Panc1 (cell line): ENCODE measurements at regions not wholly inside any gene's neighbourhood (a gene's known extent, or its start where the extent isn't known, plus 50 kb on each side); places are given as distances from the start of the nearest gene placed in this dataset.

Source experiments
- ATAC-seq: fragments of 200-7000 bp; cut with Tn5 transposase; 2 replicates; pipeline ENCODE4 v1.9.1; 2020; ENCODE audit warnings: mild to moderate bottlenecking, moderate library complexity
- BruUV-seq: library from RNA; stranded (reverse); fragments of 400-500 nt; replicated peaks from 2 replicates; lab custom pipeline; 2021; lab: Mats Ljungman, UMichigan
- CTCF ChIA-PET: fragments of 300-600 bp; sonication (Branson Sonifier 250); formaldehyde crosslinking; loops from one replicate; lab custom pipeline; 2022; ENCODE audit warnings: antibody characterized with exemption; lab: Charles Lee
- POLR2A ChIA-PET: fragments of 300-600 bp; sonication (Branson Sonifier 250); formaldehyde crosslinking; loops from one replicate; lab custom pipeline; 2022; ENCODE audit warnings: antibody characterized with exemption; lab: Charles Lee
- DNase-seq: peaks from one replicate; pipeline ENCODE4 v3.0.0-alpha.2; 2010; ENCODE audit warnings: low read depth, low spot score
- H3K27ac ChIP-seq: 2 replicates; pipeline ENCODE4 v1.5.1; 2011; ENCODE audit warnings: mild to moderate bottlenecking, low read length, inconsistent platforms
- H3K27me3 ChIP-seq: fragments of 200-500 bp; sonication (Bioruptor generic); 2 replicates; pipeline ENCODE4 v1.6.0; 2014; ENCODE audit warnings: low read length, inconsistent platforms; ENCODE audit not compliant: control insufficient read depth, insufficient read depth
- H3K36me3 ChIP-seq: fragments of 200-500 bp; sonication (Bioruptor generic); 2 replicates; pipeline ENCODE4 v1.5.1; 2014; ENCODE audit warnings: inconsistent platforms, mild to moderate bottlenecking, low read length, moderate library complexity; ENCODE audit not compliant: control insufficient read depth, insufficient read depth
- H3K4me1 ChIP-seq: 2 replicates; pipeline ENCODE4 v1.5.1; 2011; ENCODE audit warnings: inconsistent platforms, mild to moderate bottlenecking, low read length, moderate library complexity; ENCODE audit not compliant: control insufficient read depth, insufficient read depth
- H3K4me3 ChIP-seq, 2 experiments: 2 replicates each; pipeline ENCODE4 v1.5.1; 2011 to 2012; ENCODE audit warnings: low read depth in 2 of 2, low read length in 2 of 2, mild to moderate bottlenecking in 2 of 2, inconsistent platforms in 1 of 2, moderate library complexity in 1 of 2
- H3K9me3 ChIP-seq: fragments of 200-500 bp; sonication (Bioruptor generic); 2 replicates; pipeline ENCODE4 v1.5.1; 2014; ENCODE audit warnings: low read depth, mild to moderate bottlenecking, inconsistent platforms, low read length, moderate library complexity; ENCODE audit not compliant: control insufficient read depth, insufficient read depth
- CTCF ChIP-seq: fragments of 450-650 bp; IDR thresholded peaks from 2 replicates; pipeline ENCODE4 v1.5.1; 2017; ENCODE audit warnings: mild to moderate bottlenecking
- POLR2AphosphoS5 ChIP-seq: IDR thresholded peaks from 2 replicates; pipeline ENCODE4 v1.6.1; 2012; ENCODE audit warnings: mild to moderate bottlenecking, low read depth, low read length, moderate library complexity
- REST ChIP-seq, 2 experiments: IDR thresholded peaks; 2 replicates each; pipeline ENCODE4 v1.6.1; 2011 to 2012; ENCODE audit warnings: low read depth in 2 of 2, control low read depth in 1 of 2, low read length in 1 of 2, mild to moderate bottlenecking in 1 of 2, moderate library complexity in 1 of 2; ENCODE audit not compliant: insufficient read depth in 1 of 2
- SIN3A ChIP-seq: IDR thresholded peaks from 2 replicates; pipeline ENCODE4 v1.6.1; 2012; ENCODE audit warnings: low read depth, mild to moderate bottlenecking, low read length, moderate library complexity, borderline replicate concordance; ENCODE audit not compliant: insufficient read depth
- TCF7L2 ChIP-seq: IDR thresholded peaks from 2 replicates; pipeline ENCODE4 v1.6.1; 2011; ENCODE audit warnings: mild to moderate bottlenecking, low read depth, low read length, inconsistent platforms
- in situ Hi-C: cut with HindIII; loops from 2 replicates; pipeline ENCODE4 v1.10.0; 2016; ENCODE audit warnings: low sequenced_read_pairs, low pct_unique_long_range_greater_than_20kb
- intact Hi-C: fragments of 100-400 bp; cut with micrococcal nuclease; formaldehyde crosslinking; loops from one replicate; pipeline ENCODE4 v1.10.0; 2022; ENCODE audit not compliant: unreplicated experiment

DNA sequence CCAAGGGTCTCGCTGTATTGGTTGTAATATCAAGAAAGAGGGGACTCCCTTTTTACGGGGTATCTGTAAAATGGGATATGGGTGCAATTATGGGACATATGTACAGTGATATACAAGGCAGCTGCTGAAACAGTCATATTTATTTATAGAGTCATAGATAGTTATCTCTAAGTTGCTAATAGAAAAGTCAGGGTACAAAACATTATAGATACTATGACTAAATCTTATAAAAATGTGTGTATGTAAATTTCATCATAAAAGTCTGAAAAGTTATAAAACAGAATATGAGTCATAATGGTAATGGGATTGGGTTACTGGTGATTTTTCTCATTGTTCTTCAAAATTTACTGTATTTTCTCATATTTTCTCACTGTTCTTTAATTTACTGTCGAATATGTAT, 344.9 kb upstream of the SLCO3A1 start:
- ATAC-seq = no peak
- no TSS peak for BruUV-seq
- POLR2A ChIA-PET = no interaction called here
- H3K27me3 ChIP-seq = no peaks in the 10 kb centered on the region
- H3K36me3 ChIP-seq = no peaks in the 10 kb centered on the region
- CTCF ChIA-PET = no interaction called here
- H3K27ac ChIP-seq = no peak overlapping the region
- intact Hi-C loops (no loop called here), in situ Hi-C loops (no loop called here)
- no peaks in the 10 kb centered on the region for H3K4me1 ChIP-seq
- TF ChIP-seq TCF7L2 = no peak
- TF ChIP-seq CTCF = no peak
- TF ChIP-seq REST (IDR thresholded peaks at IDR 0.05; ENCODE audit: insufficient read depth in 1 of 2, low read depth in 2 of 2, low read length in 1 of 2) = no peak
- TF ChIP-seq SIN3A = no peak
- no peak for TF ChIP-seq POLR2AphosphoS5
- no peaks in the 10 kb centered on the region for H3K9me3 ChIP-seq
- no peak for DNase-seq
- H3K4me3 ChIP-seq = no peak overlapping the region

GRCh38 chr15:91514147-91514546, 339.4 kb upstream of the SLCO3A1 start:
- ATAC-seq (no peak), DNase-seq (no peak)
- ChIA-PET POLR2A (no interaction called here), CTCF (no interaction called here)
- Histone ChIP-seq H3K36me3 (no peaks in the 10 kb centered on the region), H3K4me3 (no peak overlapping the region), H3K9me3 (no peaks in the 10 kb centered on the region), H3K4me1 (no peaks in the 10 kb centered on the region), H3K27me3 (no peaks in the 10 kb centered on the region), H3K27ac (no peak overlapping the region)
- intact Hi-C loops (no loop called here), in situ Hi-C loops (no loop called here)
- no TSS peak for BruUV-seq
- no peak for TF ChIP-seq POLR2AphosphoS5

DNA sequence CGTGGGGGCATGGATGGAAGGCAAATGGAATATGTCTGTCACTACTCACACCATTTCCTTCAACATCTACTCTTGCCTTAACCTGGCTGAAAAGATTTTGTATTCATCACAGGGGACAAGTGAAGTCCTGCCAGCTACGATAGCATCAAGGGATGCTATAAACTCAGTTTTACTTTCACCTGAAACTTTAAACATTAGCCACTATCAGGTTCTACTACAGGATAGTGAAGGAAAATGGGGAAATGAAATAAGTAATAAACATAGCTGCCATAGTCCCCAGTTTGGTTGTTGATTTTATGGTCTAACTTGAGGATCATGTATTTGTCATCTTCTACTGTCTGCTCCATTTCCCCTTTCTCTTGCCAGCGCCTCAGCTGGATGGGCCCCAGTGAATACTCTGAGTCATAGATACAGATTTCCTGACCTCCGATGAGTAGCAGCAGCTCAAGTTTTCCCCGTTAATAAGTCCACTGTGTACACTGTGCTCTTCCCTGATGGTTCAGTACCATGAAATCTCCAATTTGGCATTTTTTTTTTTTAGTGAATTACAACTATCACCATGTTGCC, 338.2 kb upstream of the SLCO3A1 start:
- CTCF ChIA-PET = no interaction called here
- DNase-seq = no peak
- intact Hi-C loops = no loop called here

More for the DNA sequence above, 338.2 kb upstream of the SLCO3A1 start:
- H3K27me3 ChIP-seq = no peaks in the 10 kb centered on the region
- in situ Hi-C loops = no loop called here
- H3K27ac ChIP-seq = no peak overlapping the region
- no peaks in the 10 kb centered on the region for H3K9me3 ChIP-seq
- H3K36me3 ChIP-seq = no peaks in the 10 kb centered on the region
- POLR2A ChIA-PET = no interaction called here
- no peak for ATAC-seq
- no peak for TF ChIP-seq CTCF
- TF ChIP-seq POLR2AphosphoS5 = no peak
- no peaks in the 10 kb centered on the region for H3K4me1 ChIP-seq
- no peak overlapping the region for H3K4me3 ChIP-seq
- no TSS peak for BruUV-seq
